ENCODE measurements at regions not wholly inside any gene's neighbourhood (a gene's known extent, or its start where the extent isn't known, plus 50 kb on each side); places are given as distances from the start of the nearest gene placed in this dataset.

GRCh38 chr14:104239861-104240301 lies 101.5 kb downstream of the KIF26A start:
- no peak for DNase-seq (ENCODE audit: low spot score)

GRCh38 chr14:104240434-104241157 lies 102.2 kb downstream of the KIF26A start:
- Histone ChIP-seq H3K27ac (ENCODE audit: low read depth, low read length, poor library complexity, severe bottlenecking) (no peak overlapping the region), H3K27me3 (replicated peaks; ENCODE audit: insufficient read depth, low read depth, low read length, poor library complexity) (no peaks in the 10 kb centered on the region)
- intact Hi-C loops (cut with micrococcal nuclease; ENCODE audit: unreplicated experiment): no loop called here

More at GRCh38 chr14:104239861-104240301, 101.5 kb downstream of the KIF26A start:
- POLR2A ChIA-PET (ENCODE audit: low non-redundant PET): no interaction called here
- no peaks in the 10 kb centered on the region for H3K27me3 ChIP-seq (replicated peaks; ENCODE audit: insufficient read depth, low read depth, low read length, poor library complexity)
- no peak overlapping the region for H3K27ac ChIP-seq (ENCODE audit: low read depth, low read length, poor library complexity, severe bottlenecking)
- intact Hi-C loops (cut with micrococcal nuclease; ENCODE audit: unreplicated experiment): no loop called here
- H3K4me1 ChIP-seq (ENCODE audit: insufficient read depth, low read length, poor library complexity, severe bottlenecking): no peaks in the 10 kb centered on the region
- H3K36me3 ChIP-seq (ENCODE audit: insufficient read depth, low read length, poor library complexity, severe bottlenecking): no peaks in the 10 kb centered on the region
- H3K4me3 ChIP-seq (ENCODE audit: low read depth, low read length, poor library complexity, severe bottlenecking): no peak overlapping the region
- CTCF ChIA-PET: no interaction called here
- no TSS peak for BruUV-seq (replicated peaks)
- no peaks in the 10 kb centered on the region for H3K9me3 ChIP-seq (ENCODE audit: low read depth, low read length, poor library complexity, severe bottlenecking)
- TF ChIP-seq EZH2 (IDR thresholded peaks at IDR 0.05; ENCODE audit: borderline replicate concordance, low read depth, low read length, poor library complexity, severe bottlenecking): no peak
- TF ChIP-seq CTCF (conservative IDR thresholded peaks at IDR 0.05; ENCODE audit: low read depth, low read length): no peak

DNA sequence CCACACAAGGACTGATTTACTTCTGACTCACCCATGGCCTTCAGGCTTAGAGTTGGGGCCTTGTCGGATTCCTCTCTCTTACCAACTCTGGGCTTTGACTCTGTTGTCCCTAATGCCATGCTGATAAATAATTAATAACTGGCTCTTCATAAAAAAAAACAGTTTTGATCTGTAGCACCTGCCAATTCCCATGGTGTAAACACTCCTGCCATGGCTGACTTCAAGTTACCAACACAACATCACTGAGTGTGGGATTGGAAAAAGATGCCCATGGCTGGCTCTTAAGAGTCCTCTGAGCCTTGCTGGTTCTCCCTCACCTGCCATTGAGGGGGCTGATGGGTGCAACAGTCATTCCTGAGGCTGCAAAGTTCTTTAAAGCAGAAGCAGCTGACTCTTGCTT lies 104.8 kb downstream of the KIF26A start:
- POLR2A ChIA-PET (ENCODE audit: low non-redundant PET): no interaction called here
- Histone ChIP-seq H3K4me3 (ENCODE audit: low read depth, low read length, poor library complexity, severe bottlenecking) (no peak overlapping the region), H3K9me3 (ENCODE audit: low read depth, low read length, poor library complexity, severe bottlenecking) (no peaks in the 10 kb centered on the region), H3K4me1 (ENCODE audit: insufficient read depth, low read length, poor library complexity, severe bottlenecking) (no peaks in the 10 kb centered on the region), H3K27ac (ENCODE audit: low read depth, low read length, poor library complexity, severe bottlenecking) (no peak overlapping the region), H3K36me3 (ENCODE audit: insufficient read depth, low read length, poor library complexity, severe bottlenecking) (no peaks in the 10 kb centered on the region), H3K27me3 (replicated peaks; ENCODE audit: insufficient read depth, low read depth, low read length, poor library complexity) (no peaks in the 10 kb centered on the region)
- DNase-seq (ENCODE audit: low spot score): no peak
- BruUV-seq (replicated peaks): no TSS peak
- no peak for TF ChIP-seq EZH2 (IDR thresholded peaks at IDR 0.05; ENCODE audit: borderline replicate concordance, low read depth, low read length, poor library complexity, severe bottlenecking)
- TF ChIP-seq CTCF (conservative IDR thresholded peaks at IDR 0.05; ENCODE audit: low read depth, low read length): no peak
- intact Hi-C loops (cut with micrococcal nuclease; ENCODE audit: unreplicated experiment): no loop called here
- CTCF ChIA-PET: no interaction called here

More at GRCh38 chr14:104240434-104241157, 102.2 kb downstream of the KIF26A start:
- TF ChIP-seq CTCF (conservative IDR thresholded peaks at IDR 0.05; ENCODE audit: low read depth, low read length): no peak
- TF ChIP-seq EZH2 (IDR thresholded peaks at IDR 0.05; ENCODE audit: borderline replicate concordance, low read depth, low read length, poor library complexity, severe bottlenecking): no peak
- no TSS peak for BruUV-seq (replicated peaks)
- no peaks in the 10 kb centered on the region for H3K9me3 ChIP-seq (ENCODE audit: low read depth, low read length, poor library complexity, severe bottlenecking)
- no peak overlapping the region for H3K4me3 ChIP-seq (ENCODE audit: low read depth, low read length, poor library complexity, severe bottlenecking)
- no peaks in the 10 kb centered on the region for H3K36me3 ChIP-seq (ENCODE audit: insufficient read depth, low read length, poor library complexity, severe bottlenecking)
- CTCF ChIA-PET: no interaction called here
- POLR2A ChIA-PET (ENCODE audit: low non-redundant PET): no interaction called here
- H3K4me1 ChIP-seq (ENCODE audit: insufficient read depth, low read length, poor library complexity, severe bottlenecking): no peaks in the 10 kb centered on the region
- DNase-seq (ENCODE audit: low spot score): no peak
